ENCODE measurements at regions not wholly inside any gene's neighbourhood (a gene's known extent, or its start where the extent isn't known, plus 50 kb on each side); places are given as distances from the start of the nearest gene placed in this dataset.

DNA sequence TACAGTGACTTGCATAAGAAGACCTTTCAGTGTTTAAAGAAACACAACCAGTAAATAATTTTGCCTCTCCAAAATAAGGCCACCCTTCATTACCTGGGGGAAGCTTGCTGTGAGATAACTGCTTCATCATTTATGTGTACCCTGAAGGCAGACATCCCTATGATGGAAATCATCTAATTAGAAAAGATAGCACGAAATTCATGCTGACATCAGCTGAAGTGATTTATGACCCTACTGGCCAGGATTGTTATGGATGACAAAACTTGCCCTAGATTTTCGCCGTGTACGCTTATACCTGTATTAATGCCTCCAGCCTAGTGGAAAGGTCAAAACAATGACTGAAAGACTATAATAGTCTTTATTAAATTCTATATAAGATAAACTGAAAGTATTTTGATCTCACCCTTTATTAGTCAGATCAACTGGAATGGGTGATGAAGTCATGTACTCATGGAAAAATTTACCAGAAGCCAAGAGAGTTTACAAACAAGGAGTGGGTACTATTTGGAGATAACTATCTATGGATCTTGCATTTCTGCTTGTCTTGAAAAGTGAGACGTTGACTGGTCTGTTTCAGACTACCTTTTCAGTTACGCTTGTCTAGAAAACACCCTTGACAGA is 114.2 kb downstream of the PPP1R3A start:
- DNase-seq = no peak
- intact Hi-C loops (cut with DNase I) = no loop called here
- Histone ChIP-seq H3K4me1 (no peaks in the 10 kb centered on the region), H3K27me3 (no peaks in the 10 kb centered on the region), H3K27ac (no peak overlapping the region), H3K4me3 (replicated peaks in 1 of 3) (no peak overlapping the region), H3K9me3 (no peaks in the 10 kb centered on the region), H3K36me3 (no peaks in the 10 kb centered on the region)
- 84 to 89% methylated on average over 6 of the region's 6 CpGs for WGBS, 2 donors
- no peak for TF ChIP-seq POLR2A (IDR thresholded peaks at IDR 0.05)
- TF ChIP-seq, protein P1, sequence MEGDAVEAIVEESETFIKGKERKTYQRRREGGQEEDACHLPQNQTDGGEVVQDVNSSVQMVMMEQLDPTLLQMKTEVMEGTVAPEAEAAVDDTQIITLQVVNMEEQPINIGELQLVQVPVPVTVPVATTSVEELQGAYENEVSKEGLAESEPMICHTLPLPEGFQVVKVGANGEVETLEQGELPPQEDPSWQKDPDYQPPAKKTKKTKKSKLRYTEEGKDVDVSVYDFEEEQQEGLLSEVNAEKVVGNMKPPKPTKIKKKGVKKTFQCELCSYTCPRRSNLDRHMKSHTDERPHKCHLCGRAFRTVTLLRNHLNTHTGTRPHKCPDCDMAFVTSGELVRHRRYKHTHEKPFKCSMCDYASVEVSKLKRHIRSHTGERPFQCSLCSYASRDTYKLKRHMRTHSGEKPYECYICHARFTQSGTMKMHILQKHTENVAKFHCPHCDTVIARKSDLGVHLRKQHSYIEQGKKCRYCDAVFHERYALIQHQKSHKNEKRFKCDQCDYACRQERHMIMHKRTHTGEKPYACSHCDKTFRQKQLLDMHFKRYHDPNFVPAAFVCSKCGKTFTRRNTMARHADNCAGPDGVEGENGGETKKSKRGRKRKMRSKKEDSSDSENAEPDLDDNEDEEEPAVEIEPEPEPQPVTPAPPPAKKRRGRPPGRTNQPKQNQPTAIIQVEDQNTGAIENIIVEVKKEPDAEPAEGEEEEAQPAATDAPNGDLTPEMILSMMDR (IDR thresholded peaks at IDR 0.05) = no peak

- H3K27me3 ChIP-seq = no peaks in the 10 kb centered on the region
- TF ChIP-seq POLR2A (IDR thresholded peaks at IDR 0.05) = no peak
- TF ChIP-seq, protein P1 (IDR thresholded peaks at IDR 0.05) = no peak
- no peak overlapping the region for H3K27ac ChIP-seq
- no peaks in the 10 kb centered on the region for H3K9me3 ChIP-seq
- H3K4me1 ChIP-seq = no peaks in the 10 kb centered on the region
- intact Hi-C loops (cut with DNase I) = no loop called here
- WGBS, 2 donors = 69 to 88% methylated on average over 1 of the region's 1 CpG
- H3K4me3 ChIP-seq (replicated peaks in 1 of 3) = no peak overlapping the region
- H3K36me3 ChIP-seq = no peaks in the 10 kb centered on the region
- no peak for DNase-seq
Measured at GRCh38 chr7:113801751-113802150, 117.1 kb downstream of the PPP1R3A start.

GRCh38 chr7:113800826-113801225 is 118.0 kb downstream of the PPP1R3A start:
- 73 to 81% methylated on average over 2 of the region's 2 CpGs for WGBS, 2 donors
- Histone ChIP-seq H3K36me3 (no peaks in the 10 kb centered on the region), H3K9me3 (no peaks in the 10 kb centered on the region), H3K4me3 (replicated peaks in 1 of 3) (no peak overlapping the region), H3K27me3 (no peaks in the 10 kb centered on the region), H3K4me1 (no peaks in the 10 kb centered on the region), H3K27ac (no peak overlapping the region)
- DNase-seq = no peak
- no peak for TF ChIP-seq POLR2A (IDR thresholded peaks at IDR 0.05)
- TF ChIP-seq, protein P1 (IDR thresholded peaks at IDR 0.05) = no peak
- intact Hi-C loops (cut with DNase I) = no loop called here

- TF ChIP-seq POLR2A (IDR thresholded peaks at IDR 0.05) = no peak
- TF ChIP-seq, protein P1 (IDR thresholded peaks at IDR 0.05) = no peak
- intact Hi-C loops (cut with DNase I) = no loop called here
- no peaks in the 10 kb centered on the region for H3K4me1 ChIP-seq
Measured at GRCh38 chr7:113799896-113800295, 118.9 kb downstream of the PPP1R3A start.

DNA sequence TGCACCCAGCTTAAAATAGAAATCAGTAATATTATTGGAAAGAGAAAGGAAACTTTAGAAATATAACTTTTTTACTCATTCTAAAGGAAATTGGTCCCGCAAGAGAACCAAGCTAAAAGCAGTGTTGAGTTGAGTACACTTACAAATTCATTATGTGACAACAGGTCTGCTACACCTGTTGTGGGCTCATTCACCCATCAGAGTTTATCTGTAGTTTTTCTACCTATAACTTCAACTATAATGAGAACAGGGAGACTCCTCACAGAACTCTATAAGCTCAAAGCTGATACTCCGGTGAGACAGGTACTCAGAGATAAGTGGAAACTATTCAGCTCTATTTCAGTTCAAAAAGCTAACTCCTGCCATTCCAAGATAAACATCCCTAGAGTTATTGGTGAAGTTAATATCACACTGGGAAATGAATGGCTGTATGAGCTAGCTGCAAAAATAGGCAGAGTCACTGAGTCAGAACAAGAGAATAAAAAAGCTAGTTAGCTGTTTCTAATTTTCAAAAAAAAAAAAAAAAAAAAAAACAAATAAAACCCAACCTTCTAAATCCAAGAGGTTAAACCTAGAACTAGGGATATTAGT is 121.3 kb downstream of the PPP1R3A start:
- Histone ChIP-seq H3K4me3 (replicated peaks in 1 of 3) (no peak overlapping the region), H3K27me3 (no peaks in the 10 kb centered on the region), H3K4me1 (no peaks in the 10 kb centered on the region), H3K27ac (no peak overlapping the region), H3K36me3 (no peaks in the 10 kb centered on the region), H3K9me3 (no peaks in the 10 kb centered on the region)
- no peak for DNase-seq
- TF ChIP-seq, protein P1 (IDR thresholded peaks at IDR 0.05) = no peak
- TF ChIP-seq POLR2A (IDR thresholded peaks at IDR 0.05) = no peak
- intact Hi-C loops (cut with DNase I) = no loop called here
- 20 to 31% methylated on average over 2 of the region's 2 CpGs for WGBS, 2 donors

More at GRCh38 chr7:113799896-113800295, 118.9 kb downstream of the PPP1R3A start:
- Histone ChIP-seq H3K27me3 (no peaks in the 10 kb centered on the region), H3K4me3 (replicated peaks in 1 of 3) (no peak overlapping the region), H3K36me3 (no peaks in the 10 kb centered on the region), H3K27ac (no peak overlapping the region), H3K9me3 (no peaks in the 10 kb centered on the region)
- DNase-seq = no peak
- 83 to 87% methylated on average over 3 of the region's 3 CpGs for WGBS, 2 donors

All from thyroid gland (tissue), 4 donors.